HG03103 (cell line): ENCODE measurements at regions not wholly inside any gene's neighbourhood (a gene's known extent, or its start where the extent isn't known, plus 50 kb on each side); places are given as distances from the start of the nearest gene placed in this dataset.

Source experiments
- ATAC-seq: cut with Tn5 transposase; IDR thresholded peaks from one replicate; pipeline ENCODE4 v1.9.1; 2021; ENCODE audit warnings: low read depth; ENCODE audit not compliant: unreplicated experiment

- no peak for ATAC-seq
Measured at GRCh38 chr12:74980510-74980909, 229.1 kb downstream of the KCNC2 start.

GRCh38 chr12:74981541-74981940 is 228.1 kb downstream of the KCNC2 start:
- no peak for ATAC-seq

- ATAC-seq: no peak
Measured at GRCh38 chr12:74983917-74984316, 225.7 kb downstream of the KCNC2 start.

- no peak for ATAC-seq
Measured at GRCh38 chr12:74984631-74985030, 225.0 kb downstream of the KCNC2 start.

- no peak for ATAC-seq
Measured at GRCh38 chr12:74985293-74985985, 224.2 kb downstream of the KCNC2 start.

GRCh38 chr12:74985986-74986319 is 223.7 kb downstream of the KCNC2 start:
- no peak for ATAC-seq

GRCh38 chr12:74988156-74988555 is 221.5 kb downstream of the KCNC2 start:
- no peak for ATAC-seq
